DMS53 treated with DMSO at 0.1 percent for 48 hours (cell line): ENCODE measurements at regions not wholly inside any gene's neighbourhood (a gene's known extent, or its start where the extent isn't known, plus 50 kb on each side); places are given as distances from the start of the nearest gene placed in this dataset.
"Not testable (repeated sequence)": the region's sequence is repeated elsewhere in the genome, so short reads cannot be mapped to it uniquely, and the experiment has no call there.

Source experiments
- DNase-seq: peaks from one replicate; lab custom pipeline; 2025; ENCODE audit not compliant: unreplicated experiment; lab: John Stamatoyannopoulos, UW

DNA sequence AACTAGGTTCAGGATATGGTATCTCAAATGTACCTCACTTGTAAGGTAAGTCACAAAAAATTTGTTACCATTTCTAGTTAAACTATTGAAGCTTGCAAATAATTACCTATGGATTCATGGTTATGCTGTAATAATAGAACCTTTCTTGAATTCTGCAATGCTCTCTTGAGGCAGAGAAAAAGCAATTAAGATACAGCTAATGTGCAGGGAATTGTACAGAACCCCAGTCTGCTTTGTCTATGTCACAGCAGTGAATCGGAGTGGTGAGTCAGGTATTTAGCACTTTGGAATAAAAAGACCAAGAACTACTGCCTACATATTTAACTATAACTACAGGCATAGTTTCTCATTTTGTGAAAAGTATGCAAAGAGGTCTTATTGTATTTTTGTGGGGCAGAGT, 228.7 kb upstream of the GOT2 start:
- DNase-seq = no peak

DNA sequence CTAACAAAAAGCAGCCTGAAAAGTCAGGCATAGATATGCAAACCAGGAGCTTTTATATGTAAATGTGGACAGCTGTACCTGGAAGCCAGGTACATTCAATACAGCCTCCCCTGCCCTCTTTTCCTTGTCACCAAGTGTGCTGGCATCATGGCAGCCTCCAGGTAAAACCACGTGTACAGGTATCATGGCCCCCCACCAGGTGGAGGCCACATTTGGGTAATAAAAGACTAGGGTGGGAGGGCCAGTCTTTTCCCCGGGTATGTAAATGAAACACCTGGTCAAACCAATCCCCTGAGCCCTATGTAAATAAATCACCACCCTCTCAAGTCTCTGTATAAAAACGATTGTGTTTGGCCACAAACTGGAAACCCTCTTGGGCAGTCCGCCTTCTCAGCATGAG, 226.4 kb upstream of the GOT2 start:
- no peak for DNase-seq

DNA sequence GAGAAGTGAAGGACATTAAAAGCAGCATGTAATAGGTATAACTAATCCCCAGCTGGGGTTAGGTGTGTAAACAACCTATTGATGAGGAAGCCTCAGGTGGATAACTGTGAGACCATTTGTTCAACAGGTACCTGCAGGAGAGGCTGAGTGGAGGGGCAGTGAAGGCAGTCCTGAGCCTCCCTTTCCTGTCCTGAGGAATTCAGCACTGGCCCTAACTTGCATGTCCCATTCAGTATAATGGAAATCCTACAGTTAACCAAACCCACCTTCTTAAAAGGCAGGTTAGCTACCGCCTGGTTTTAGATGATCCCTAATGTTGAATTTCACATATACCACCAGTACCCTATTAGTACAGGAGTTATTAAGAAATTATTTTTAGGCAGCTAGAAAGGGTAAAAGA, 225.9 kb upstream of the GOT2 start:
- DNase-seq = no peak

DNA sequence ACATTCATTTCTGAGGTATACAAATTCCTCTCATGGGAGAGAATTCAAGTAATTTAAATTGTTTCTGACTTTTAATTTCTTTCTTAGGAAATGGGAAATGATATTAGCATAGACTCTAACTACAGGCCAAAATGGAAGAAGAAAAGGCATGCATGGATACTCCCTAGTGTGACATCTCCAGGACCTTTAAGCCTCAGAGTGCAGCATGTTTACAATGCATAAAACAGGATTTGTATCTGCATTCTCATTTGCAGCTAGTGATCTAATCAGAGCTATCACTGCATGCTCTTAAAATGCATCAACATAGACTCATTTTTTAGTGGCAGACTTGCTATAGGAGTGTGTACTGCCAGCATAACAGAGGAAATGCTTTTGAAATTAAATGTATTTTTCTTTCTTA, 224.6 kb upstream of the GOT2 start:
- DNase-seq = no peak

DNA sequence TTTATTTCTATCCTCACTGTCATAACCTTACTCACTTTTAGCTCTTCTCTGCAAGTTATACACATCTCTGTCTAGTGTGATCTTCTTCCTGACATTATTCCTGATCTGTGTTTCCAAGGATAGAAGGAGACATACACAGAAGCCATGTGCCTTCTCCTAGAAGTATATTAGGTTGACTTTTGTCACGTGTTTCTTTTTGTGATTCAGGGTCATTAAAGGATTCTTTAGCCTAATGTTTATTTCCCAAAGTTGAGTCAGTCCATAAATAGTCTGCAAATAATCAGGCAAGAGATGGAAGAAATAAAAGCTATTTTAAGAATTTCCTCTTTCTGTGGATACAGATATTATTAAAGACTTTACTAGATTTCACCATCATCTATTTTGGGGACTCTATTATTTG, 214.1 kb upstream of the GOT2 start:
- DNase-seq = no peak

DNA sequence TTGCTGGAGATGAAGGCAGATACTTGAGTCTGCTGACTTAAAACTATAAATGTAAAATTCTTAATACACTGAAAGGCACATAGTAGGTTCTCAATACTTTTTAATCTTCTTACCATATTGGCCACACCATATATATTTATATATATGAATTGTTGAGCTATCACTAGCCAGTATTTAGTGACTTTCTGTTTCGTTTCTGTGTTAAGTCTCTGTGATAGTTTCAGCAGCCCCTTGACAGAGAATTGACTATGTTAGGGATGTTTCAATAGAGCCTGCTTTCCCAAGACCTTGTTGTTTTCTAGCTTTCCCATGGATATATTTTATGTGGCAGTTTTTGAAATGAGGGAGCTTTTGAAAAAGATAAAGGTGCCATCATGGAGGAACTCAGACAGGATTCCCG, 206.5 kb upstream of the GOT2 start:
- DNase-seq = no peak

DNA sequence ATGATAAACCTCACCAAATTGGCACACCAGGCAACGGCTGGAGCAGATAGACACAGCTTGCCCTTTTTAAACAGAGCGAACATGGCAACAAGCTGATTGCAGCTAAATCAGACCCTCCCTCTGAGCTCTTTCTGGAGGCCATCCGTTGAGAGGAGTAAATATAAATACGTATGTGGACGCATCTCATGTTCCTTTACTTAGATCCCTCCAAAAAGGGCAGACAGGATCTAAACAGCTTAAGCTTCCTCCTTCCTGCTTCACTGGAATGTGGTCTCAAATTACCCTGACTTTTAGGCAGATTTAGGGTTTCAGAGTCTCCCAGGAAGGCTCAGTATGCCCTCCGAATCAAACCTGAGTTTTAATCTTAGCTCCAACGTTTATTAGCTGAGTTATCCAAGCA, 204.7 kb upstream of the GOT2 start:
- no peak for DNase-seq

DNA sequence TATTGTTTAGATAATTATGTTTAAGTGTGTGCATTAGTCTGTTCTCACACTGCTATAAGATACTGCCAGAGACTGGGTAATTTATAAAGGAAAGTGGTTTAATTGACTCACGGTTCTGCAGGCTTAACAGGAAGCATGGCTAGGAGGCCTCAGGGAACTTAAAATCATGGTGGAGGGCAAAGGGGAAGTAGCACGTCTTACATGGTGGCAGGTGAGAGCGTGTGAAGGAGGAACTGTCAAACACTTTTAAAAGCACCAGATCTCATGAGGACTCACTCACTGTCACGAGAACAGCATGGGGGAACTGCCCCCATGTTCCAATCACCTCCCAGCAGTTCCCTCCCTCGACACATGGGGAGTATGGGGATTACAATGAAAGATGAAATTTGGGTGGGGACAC, 203.5 kb upstream of the GOT2 start:
- no peak for DNase-seq

DNA sequence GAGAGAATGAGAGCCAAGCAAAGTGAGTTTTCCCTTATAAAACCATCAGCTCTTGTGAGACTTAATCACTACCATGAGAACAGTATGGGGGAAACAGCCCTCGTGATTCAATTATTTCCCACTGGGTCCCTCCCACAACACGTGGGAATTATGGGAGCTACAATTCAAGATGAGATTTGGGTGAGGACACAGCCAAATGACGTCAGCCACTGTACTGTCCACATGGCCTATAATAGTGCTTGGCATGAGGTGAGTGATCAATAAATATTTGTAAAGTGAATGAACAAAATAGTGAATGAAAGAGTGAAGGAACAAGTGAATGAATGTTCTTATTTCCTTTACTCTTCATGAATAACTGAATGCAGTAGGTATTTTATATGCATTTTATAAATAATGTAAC, 199.1 kb upstream of the GOT2 start:
- no peak for DNase-seq

DNA sequence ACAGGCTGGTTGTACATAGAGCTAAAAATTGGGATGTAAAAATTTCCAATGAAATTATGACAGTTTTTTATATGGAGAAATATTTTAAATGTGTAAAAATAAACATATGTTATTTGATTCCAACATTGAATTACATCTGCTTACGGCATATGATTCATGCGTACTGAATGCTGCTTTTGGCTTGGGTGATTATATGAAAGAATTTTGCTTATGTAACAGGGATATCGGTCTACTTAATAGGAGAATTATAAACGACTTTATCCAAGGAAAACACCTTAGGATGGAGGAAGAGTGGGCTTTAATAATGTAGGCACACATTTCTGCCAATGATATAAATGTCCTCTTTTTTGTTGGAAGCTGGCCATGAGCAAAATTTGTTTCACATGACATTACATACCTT, 197.3 kb upstream of the GOT2 start:
- DNase-seq = no peak

DNA sequence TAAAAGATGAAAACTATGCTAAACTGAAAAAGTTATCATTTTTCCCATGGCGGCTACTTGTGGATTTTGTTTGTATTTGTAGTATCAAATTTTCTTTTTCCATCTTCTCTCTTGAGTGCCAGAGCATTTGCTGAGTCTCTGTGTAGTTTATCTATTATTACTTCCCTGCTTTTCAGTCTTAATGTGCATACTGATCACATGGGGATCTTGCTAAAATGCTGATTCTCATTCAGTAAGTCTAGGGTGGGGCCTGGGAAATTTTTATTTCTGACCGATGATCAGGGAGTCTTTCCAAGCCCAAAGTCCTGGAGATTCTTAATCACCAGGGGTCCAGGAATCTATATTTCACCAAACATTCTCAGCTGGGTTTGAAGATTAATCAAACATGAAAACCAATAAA, 189.0 kb upstream of the GOT2 start:
- no peak for DNase-seq

DNA sequence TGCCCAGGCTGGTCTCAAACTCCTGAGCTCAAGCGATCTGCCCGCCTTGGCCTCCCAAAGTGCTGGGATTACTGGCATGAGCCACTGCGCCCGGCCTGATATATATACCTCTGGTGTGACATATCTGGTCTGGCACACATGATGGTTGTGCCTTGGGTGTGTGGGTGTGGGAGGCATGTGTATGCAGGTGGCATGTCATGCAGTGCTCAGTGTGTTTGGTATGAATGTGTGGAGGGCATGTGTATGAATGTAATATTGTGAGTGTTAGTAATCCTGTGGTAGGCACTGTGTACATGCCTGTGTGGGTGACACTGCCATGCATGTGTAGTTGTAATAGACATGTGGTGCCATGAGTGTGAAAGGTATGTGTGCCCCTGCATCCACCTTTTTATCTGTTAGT, 179.3 kb upstream of the GOT2 start:
- DNase-seq = no peak

DNA sequence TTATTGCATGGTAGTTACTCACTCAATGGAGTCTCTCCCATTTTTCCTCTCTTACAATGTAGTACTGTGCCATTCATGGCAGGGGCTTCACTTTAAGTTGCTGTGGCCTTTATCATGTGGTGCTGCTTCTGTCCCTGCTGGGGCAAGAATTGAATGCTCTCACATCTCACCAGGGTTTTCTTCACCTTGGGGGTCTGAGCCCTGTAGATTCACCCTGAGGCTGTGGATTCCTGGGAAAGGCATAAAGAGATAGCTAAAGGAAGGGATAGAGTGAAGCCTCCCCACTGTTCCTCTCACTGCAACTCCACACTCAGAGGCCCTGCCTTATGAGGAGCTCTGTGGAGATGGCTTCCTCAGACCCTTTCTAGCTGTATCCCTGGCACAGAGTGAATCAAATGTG, 178.5 kb upstream of the GOT2 start:
- no peak for DNase-seq

DNA sequence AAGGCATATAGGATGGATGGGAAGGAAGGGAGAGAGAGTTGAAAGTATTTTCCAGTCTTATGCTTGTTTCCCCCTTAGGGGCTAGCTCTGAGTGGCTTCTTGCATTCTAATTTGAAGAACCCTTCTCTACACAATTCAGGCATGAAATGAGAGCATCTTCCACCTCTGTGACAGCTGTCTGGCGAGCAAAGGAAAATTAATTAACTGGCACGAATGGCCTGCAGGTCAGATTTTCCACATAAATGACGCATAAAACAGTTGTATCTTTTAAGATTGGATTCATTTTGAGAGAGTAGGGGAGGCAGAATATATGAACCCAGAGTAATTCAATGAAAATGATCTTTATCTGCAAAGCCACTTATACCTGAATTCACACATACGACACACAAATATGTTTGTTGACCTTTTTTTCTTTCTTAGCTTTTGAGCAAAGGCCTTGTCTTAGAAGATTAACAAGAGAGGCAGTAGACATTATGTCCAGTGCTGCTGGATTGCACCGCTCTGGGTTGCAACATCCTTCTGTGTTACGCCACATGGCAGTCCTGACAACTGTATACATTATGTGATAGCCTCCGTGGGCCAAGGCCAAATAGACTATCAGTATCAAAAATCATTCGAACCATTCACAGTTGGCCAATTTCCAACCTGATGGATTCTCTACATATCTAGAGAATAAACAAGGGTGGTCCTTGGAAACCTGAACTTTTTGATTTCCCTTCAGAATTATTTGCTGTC, 173.0 kb upstream of the GOT2 start:
- no peak for DNase-seq

DNA sequence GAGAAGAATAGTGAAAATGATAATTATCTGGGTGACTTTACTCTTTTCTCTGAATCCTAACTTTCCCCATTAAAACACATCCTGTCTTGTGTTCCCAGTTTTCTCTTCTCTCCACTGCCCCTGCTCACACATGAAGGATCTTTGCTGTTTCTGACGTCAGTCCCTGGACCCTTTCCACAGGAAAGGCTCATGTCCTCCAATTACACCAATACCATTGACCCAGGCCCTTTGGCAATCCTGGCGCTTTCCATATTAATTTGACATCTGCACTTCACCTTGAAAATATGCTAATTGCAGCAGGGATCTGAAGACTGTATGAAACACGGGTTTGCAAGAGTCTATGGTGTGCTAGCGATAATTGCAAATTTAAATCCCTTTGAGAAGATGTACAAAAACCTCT, 170.2 kb upstream of the GOT2 start:
- no peak for DNase-seq

DNA sequence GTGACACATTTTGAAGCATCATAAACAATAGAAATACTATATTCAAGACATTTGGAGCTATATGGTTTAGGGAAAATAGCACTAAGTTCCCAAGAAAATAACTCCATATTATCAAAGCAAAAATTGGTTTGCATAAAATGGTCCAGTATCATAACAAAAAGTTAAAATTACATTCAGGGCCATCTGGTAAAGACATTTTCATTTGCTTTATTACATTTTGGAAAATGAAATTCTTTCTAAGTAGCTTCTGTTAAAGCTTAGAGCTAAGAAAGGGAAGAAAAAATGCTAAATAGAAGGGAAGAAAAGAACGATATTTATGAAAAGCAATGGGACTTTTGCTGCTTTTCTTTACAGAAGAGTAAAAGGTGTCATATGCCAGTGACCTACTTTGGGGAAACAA, 155.4 kb upstream of the GOT2 start:
- no peak for DNase-seq

DNA sequence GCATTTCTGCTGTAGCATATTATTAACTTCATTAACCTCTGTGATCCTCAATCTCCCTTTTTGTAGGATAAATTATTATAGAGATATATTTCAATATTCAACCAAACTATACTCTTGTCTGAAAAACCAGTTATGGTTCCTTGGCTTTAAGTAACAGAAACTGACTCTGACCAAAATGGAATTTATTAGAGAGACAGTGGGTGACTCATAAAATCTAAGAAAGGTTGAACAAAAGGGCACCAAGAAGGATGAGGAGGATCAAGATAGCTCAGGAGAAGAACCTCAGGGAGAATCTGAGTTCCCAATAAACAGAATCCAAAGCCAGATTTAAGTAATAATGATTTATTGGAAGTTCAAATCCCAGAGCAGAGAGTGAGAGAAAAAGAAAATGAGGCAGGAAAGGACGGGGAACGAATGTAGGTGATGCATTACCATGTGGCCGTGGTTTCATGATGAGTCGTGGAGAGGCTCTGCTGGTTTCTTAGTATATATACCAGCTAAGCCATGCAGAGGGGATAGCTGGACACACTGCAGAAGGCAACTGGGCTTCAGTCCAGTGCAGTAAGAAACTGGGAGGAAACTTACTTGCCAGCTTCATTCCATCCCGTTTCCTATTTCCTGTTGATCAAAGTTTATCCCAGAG, 151.5 kb upstream of the GOT2 start:
- DNase-seq = no peak

DNA sequence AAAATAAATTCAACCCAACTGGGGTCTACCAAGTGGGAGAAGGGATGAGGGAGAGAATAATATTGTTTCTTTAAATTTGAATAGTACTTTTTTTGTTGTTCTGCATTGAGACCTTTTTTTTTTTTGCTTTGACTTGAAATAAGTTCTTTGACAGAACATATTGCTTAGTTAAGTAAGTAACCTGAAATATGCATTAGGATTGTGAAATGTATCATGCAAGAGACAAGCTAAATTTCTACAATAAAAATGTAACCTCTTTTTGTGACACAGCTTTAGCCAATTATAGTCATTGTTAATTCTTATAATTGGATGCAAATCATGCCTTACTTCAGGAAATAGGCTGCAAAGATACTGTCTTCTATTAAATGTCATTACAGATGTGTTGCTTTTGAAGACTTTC, 150.0 kb upstream of the GOT2 start:
- DNase-seq = no peak

DNA sequence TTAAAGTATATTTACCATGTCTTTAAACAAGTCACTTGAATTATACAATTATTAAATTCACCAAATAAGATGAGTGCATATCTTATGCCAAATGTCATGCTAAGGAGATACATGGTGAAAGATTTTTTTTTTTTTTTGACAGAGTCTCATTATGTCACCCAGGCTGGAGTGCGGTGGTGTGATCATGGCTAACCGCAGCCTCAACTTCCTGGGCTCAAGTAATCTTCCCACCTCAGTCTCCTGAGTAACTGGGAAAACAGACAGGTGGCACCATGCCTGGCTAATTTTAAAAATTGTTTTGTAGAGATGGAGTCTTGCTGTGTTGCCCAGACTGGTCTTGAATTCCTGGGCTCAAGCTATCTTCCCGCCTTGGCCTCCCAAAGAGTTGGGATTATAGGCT, 149.0 kb upstream of the GOT2 start:
- DNase-seq = no peak

DNA sequence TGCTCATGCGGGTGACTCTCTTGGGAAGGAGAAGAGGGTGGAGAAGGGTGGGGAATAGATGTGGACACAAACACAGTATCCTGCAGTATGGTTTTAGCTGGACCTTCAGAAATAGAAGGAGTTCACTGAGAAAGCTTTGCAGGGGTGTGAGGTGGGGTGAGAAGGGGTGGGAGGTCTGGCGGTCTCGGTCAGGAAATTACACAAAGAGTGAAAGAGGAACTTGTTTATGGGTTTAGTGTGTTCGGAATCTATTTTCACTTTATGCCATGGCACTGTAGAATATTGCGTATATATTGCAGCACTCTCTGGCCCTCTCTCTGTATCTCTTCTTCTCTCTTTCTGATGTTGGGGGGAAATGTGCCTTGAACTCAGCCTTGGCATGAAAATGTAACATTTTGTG, 148.2 kb upstream of the GOT2 start:
- no peak for DNase-seq

DNA sequence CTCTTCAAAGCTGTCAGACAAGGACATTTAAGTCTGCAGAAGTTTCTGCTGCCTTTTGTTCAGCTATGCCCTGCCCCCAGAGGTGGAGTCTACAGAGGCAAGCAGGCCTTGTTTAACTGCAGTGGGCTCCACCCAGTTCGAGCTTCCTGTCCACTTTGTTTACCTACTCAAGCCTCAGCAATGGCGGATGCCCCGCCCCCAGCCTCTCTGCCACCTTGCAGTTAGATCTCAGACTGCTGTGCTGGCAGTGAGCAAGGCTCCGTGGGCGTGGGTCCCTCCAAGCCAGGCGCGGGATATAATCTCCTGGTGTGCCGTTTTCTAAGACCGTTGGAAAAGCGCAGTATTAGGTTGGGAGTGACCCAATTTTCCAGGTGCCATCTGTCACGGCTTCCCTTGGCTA, 144.5 kb upstream of the GOT2 start:
- DNase-seq = not testable (repeated sequence)

DNA sequence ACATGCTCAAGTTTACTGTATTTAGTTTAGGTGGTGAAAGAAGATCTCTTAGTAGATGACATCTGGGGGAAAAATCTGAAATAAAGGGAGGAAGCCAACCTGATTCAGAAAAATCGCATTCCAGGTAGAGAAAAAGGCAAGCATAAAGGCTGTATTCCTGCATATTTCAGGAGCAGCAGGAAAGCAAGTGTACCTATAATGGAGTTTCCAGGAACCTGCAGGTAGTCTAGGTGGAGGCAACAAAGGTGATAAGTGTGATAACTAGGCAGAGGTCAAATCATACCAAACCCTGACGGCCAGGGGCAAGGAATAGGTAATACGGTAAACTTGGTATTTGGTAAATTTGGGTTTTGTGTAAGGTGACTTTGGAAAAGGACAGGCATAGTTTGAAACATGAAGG, 132.8 kb upstream of the GOT2 start:
- no peak for DNase-seq

DNA sequence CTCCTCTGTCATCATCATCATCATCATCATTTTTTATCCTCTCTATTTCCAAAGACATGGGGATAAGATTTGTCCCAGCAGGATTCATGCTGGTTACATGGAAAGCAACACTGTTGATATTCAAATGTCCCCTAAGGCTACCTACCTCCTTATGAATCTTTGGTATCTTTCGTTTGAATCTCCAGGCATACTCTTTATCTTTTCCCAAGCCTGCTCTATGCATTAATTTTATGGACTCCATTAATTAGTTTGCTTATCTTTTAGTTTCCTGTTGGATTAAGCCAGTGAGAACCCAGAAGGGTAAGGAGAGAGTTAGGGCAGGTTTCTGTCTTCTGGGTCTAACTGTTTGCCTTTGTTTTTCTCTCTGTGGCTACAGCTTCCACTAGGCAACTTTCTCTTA, 129.6 kb upstream of the GOT2 start:
- no peak for DNase-seq
